ENCODE measurements at regions not wholly inside any gene's neighbourhood (a gene's known extent, or its start where the extent isn't known, plus 50 kb on each side); places are given as distances from the start of the nearest gene placed in this dataset.

DNA sequence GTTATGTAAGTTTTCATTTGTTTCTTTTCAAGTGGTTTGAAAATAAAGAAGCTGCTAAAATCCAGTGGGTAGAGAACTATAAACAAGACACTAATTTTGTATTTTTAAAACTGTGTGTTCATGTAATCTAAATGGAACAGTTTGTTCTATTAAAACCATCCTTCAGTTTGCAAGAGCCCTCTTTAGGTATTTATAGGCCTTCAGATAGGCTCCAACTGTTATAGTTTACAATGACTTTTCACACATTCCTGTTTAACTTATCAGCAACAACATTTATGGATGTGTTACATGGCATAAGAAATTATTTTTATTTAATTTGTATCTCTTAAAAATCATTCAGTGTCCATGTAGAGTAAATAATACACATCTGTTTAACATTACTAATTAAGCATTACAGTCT, 126.7 kb upstream of the SLCO6A1 start:
- TF ChIP-seq, protein P1, sequence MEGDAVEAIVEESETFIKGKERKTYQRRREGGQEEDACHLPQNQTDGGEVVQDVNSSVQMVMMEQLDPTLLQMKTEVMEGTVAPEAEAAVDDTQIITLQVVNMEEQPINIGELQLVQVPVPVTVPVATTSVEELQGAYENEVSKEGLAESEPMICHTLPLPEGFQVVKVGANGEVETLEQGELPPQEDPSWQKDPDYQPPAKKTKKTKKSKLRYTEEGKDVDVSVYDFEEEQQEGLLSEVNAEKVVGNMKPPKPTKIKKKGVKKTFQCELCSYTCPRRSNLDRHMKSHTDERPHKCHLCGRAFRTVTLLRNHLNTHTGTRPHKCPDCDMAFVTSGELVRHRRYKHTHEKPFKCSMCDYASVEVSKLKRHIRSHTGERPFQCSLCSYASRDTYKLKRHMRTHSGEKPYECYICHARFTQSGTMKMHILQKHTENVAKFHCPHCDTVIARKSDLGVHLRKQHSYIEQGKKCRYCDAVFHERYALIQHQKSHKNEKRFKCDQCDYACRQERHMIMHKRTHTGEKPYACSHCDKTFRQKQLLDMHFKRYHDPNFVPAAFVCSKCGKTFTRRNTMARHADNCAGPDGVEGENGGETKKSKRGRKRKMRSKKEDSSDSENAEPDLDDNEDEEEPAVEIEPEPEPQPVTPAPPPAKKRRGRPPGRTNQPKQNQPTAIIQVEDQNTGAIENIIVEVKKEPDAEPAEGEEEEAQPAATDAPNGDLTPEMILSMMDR (IDR thresholded peaks at IDR 0.05; ENCODE audit: extremely low read depth in 1 of 2, insufficient read depth in 1 of 2, low read depth in 1 of 2, low read length in 2 of 2), result no peak
- TF ChIP-seq MYC (IDR thresholded peaks at IDR 0.05; ENCODE audit: low read depth, low read length) (no peak), POLR2A (IDR thresholded peaks at IDR 0.05; ENCODE audit: low read depth, low read length) (no peak), EZH2 (IDR thresholded peaks at IDR 0.05; ENCODE audit: borderline replicate concordance, low read depth, low read length, severe bottlenecking) (no peak), JUN (IDR thresholded peaks at IDR 0.05; ENCODE audit: borderline replicate concordance, insufficient read depth, insufficient read length, low read depth) (no peak)
